Hepatocyte (in vitro differentiated cells): ENCODE measurements at regions not wholly inside any gene's neighbourhood (a gene's known extent, or its start where the extent isn't known, plus 50 kb on each side); places are given as distances from the start of the nearest gene placed in this dataset.

Experiments
- EZH2 ChIP-seq: fragments of 200-600 bp; sonication (generic); IDR thresholded peaks from 2 replicates; pipeline ENCODE4 v1.6.1; 2016; ENCODE audit warnings: antibody characterized with exemption, mild to moderate bottlenecking, borderline replicate concordance
- EZH2phosphoT487 ChIP-seq: fragments of 200-600 bp; sonication (generic); IDR thresholded peaks from one replicate; pipeline ENCODE4 v1.6.1; 2018; ENCODE audit warnings: antibody characterized with exemption, mild to moderate bottlenecking, low read depth, moderate library complexity; ENCODE audit not compliant: unreplicated experiment, severe bottlenecking
- TF ChIP-seq, protein P1 (sequence below): fragments of 200-600 bp; sonication (generic); IDR thresholded peaks from 2 replicates; pipeline ENCODE4 v1.5.1; 2016; ENCODE audit warnings: antibody characterized with exemption, mild to moderate bottlenecking; ENCODE audit not compliant: poor library complexity

DNA sequence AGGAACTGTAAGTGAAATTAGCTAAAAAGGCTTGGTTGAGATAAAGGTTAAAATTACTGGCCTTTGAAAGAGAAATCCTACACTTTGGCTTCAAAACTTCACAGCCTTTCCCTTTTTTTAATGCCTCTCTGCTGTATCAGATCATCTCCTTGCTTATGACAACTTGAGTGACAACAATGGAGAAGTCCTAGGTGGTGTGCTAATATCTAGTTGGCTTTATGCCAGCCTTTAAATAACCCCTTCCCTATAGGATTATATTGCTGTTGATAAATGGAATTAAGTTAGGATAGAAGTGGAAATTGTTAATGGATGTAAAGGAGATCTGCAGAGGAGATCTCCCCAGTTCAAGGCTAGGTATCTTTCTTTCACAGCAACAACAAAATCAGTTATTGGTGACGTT is 130.2 kb upstream of the ATP1B1 start:
- TF ChIP-seq EZH2 = no peak
- TF ChIP-seq, protein P1, sequence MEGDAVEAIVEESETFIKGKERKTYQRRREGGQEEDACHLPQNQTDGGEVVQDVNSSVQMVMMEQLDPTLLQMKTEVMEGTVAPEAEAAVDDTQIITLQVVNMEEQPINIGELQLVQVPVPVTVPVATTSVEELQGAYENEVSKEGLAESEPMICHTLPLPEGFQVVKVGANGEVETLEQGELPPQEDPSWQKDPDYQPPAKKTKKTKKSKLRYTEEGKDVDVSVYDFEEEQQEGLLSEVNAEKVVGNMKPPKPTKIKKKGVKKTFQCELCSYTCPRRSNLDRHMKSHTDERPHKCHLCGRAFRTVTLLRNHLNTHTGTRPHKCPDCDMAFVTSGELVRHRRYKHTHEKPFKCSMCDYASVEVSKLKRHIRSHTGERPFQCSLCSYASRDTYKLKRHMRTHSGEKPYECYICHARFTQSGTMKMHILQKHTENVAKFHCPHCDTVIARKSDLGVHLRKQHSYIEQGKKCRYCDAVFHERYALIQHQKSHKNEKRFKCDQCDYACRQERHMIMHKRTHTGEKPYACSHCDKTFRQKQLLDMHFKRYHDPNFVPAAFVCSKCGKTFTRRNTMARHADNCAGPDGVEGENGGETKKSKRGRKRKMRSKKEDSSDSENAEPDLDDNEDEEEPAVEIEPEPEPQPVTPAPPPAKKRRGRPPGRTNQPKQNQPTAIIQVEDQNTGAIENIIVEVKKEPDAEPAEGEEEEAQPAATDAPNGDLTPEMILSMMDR = no peak
- TF ChIP-seq EZH2phosphoT487 = no peak
